K562 (cell line): ENCODE measurements at regions not wholly inside any gene's neighbourhood (a gene's known extent, or its start where the extent isn't known, plus 50 kb on each side); places are given as distances from the start of the nearest gene placed in this dataset.

Experiments
- ESRRB ChIP-seq: fragments of 250-450 bp; sonication (Bioruptor Pico); IDR thresholded peaks from 2 replicates; pipeline ENCODE4 v1.5.0; 2020; ENCODE audit warnings: mild to moderate bottlenecking, moderate library complexity, borderline replicate concordance
- FOXA3 ChIP-seq, 2 experiments: fragments of 450-650 bp in 1 of 2; sonication (generic) in 1 of 2; formaldehyde crosslinking; IDR thresholded peaks in 1 of 2; conservative IDR thresholded peaks in 1 of 2; 2 replicates each; pipeline versions ENCODE4 v1.4.0 to v1.8.0; 2020 to 2022; ENCODE audit warnings: mild to moderate bottlenecking in 2 of 2, missing genetic modification reagents in 1 of 2
- HNRNPK ChIP-seq: fragments of 200-400 bp; formaldehyde crosslinking; IDR thresholded peaks from one replicate; pipeline ENCODE4 v1.6.1; 2018; ENCODE audit warnings: mild to moderate bottlenecking, low read depth, low read length; ENCODE audit not compliant: poor library complexity, severe bottlenecking
- SUPT5H ChIP-seq: fragments of 450-650 bp; IDR thresholded peaks from 2 replicates; pipeline ENCODE4 v1.6.1; 2016
- TCF7 ChIP-seq: sonication (generic); IDR thresholded peaks from 2 replicates; pipeline ENCODE4 v1.6.1; 2016; ENCODE audit warnings: antibody characterized with exemption, borderline replicate concordance
- TEAD1 ChIP-seq, 2 experiments: fragments of 450-650 bp in 1 of 2; sonication (generic) in 1 of 2; formaldehyde crosslinking; IDR thresholded peaks; 2 replicates each; pipeline versions ENCODE4 v1.4.0 to v1.8.0; 2020 to 2022; ENCODE audit warnings: mild to moderate bottlenecking in 2 of 2, missing genetic modification reagents in 1 of 2
- ZNF3 ChIP-seq: fragments of 250-450 bp; sonication (Bioruptor Pico); IDR thresholded peaks from 2 replicates; pipeline ENCODE4 v1.5.0; 2021; ENCODE audit warnings: mild to moderate bottlenecking, moderate library complexity
- TF ChIP-seq, protein P1 (sequence below): fragments of 250-450 bp; sonication (Bioruptor Pico); IDR thresholded peaks from 2 replicates; pipeline ENCODE4 v1.4.0; 2020; ENCODE audit warnings: mild to moderate bottlenecking, moderate library complexity
- TF ChIP-seq, protein P2 (sequence below): sonication (generic); formaldehyde crosslinking; IDR thresholded peaks from 2 replicates; pipeline ENCODE4 v1.8.0; 2022; ENCODE audit warnings: missing genetic modification reagents, mild to moderate bottlenecking, moderate library complexity, borderline replicate concordance
- TF ChIP-seq, protein P3 (sequence below): fragments of 450-650 bp; IDR thresholded peaks from 2 replicates; pipeline ENCODE4 v1.6.1; 2016; ENCODE audit warnings: low read depth, mild to moderate bottlenecking, moderate library complexity
- TF ChIP-seq, protein P4 (sequence below): fragments of 450-650 bp; IDR thresholded peaks from 2 replicates; pipeline ENCODE4 v1.6.1; 2017; ENCODE audit warnings: mild to moderate bottlenecking, moderate library complexity

DNA sequence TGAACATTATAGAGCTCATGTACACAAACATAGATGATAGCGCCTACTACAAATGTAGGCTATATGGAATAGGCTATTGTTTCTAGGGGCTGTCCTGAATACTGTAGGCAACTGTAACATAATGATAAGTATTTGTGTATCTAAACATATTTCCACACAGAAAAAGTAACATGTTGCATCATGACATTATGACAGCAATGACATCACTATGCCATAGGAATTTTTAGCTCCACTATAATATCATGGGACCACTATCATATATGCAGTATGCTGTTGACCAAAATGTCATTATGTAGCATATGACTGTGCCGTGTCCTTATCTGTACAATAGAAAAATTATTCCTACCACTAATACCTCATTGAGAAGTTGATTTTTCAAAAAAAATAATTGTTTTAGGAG is 96.7 kb upstream of the SSTR1 start (continued):
- TF ChIP-seq, protein P1, sequence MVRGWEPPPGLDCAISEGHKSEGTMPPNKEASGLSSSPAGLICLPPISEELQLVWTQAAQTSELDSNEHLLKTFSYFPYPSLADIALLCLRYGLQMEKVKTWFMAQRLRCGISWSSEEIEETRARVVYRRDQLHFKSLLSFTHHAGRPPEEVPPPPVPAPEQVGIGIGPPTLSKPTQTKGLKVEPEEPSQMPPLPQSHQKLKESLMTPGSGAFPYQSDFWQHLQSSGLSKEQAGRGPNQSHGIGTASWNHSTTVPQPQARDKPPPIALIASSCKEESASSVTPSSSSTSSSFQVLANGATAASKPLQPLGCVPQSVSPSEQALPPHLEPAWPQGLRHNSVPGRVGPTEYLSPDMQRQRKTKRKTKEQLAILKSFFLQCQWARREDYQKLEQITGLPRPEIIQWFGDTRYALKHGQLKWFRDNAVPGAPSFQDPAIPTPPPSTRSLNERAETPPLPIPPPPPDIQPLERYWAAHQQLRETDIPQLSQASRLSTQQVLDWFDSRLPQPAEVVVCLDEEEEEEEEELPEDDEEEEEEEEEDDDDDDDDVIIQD (CRISPR knock-in tag) = no peak
- TF ChIP-seq, protein P2, sequence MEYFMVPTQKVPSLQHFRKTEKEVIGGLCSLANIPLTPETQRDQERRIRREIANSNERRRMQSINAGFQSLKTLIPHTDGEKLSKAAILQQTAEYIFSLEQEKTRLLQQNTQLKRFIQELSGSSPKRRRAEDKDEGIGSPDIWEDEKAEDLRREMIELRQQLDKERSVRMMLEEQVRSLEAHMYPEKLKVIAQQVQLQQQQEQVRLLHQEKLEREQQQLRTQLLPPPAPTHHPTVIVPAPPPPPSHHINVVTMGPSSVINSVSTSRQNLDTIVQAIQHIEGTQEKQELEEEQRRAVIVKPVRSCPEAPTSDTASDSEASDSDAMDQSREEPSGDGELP (CRISPR knock-in tag) = no peak
- TF ChIP-seq, protein P3, sequence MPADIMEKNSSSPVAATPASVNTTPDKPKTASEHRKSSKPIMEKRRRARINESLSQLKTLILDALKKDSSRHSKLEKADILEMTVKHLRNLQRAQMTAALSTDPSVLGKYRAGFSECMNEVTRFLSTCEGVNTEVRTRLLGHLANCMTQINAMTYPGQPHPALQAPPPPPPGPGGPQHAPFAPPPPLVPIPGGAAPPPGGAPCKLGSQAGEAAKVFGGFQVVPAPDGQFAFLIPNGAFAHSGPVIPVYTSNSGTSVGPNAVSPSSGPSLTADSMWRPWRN = no peak
- TF ChIP-seq ZNF3 (CRISPR knock-in tag) (no peak), HNRNPK (no peak), FOXA3 (CRISPR knock-in tag; conservative IDR thresholded peaks at IDR 0.05 in 1 of 2, IDR thresholded peaks at IDR 0.05 in 1 of 2) (no peak), TEAD1 (CRISPR knock-in tag; IDR thresholded peaks at IDR 0.05) (no peak), TCF7 (no peak), ESRRB (no peak), SUPT5H (no peak)
- TF ChIP-seq, protein P4, sequence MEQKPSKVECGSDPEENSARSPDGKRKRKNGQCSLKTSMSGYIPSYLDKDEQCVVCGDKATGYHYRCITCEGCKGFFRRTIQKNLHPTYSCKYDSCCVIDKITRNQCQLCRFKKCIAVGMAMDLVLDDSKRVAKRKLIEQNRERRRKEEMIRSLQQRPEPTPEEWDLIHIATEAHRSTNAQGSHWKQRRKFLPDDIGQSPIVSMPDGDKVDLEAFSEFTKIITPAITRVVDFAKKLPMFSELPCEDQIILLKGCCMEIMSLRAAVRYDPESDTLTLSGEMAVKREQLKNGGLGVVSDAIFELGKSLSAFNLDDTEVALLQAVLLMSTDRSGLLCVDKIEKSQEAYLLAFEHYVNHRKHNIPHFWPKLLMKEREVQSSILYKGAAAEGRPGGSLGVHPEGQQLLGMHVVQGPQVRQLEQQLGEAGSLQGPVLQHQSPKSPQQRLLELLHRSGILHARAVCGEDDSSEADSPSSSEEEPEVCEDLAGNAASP = no peak
